ENCODE measurements at regions not wholly inside any gene's neighbourhood (a gene's known extent, or its start where the extent isn't known, plus 50 kb on each side); places are given as distances from the start of the nearest gene placed in this dataset.

DNA sequence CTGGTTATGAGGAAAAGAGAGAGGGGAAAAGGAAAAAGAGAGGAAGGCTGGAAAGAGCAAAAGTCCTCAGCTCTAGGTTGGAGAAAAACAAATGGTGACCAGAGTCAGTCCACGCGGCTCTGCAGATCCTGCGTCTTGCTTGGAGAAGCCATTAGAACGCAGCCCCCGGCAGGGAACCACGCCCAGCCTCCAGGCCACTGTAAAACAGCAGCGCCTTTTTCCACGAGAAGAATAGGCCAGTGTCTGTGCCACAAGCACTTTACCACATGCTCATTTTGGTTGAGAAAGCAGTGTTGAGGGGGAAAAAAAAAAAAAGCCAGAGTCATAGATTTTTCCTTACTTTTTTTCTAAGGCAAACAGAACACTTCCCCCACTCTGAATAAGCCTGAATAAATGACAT lies 846.9 kb upstream of the ADAMTS5 start:
- Mint-ChIP-seq H3K4me1 (no peaks in the 10 kb centered on the region), H3K27ac (no peak overlapping the region), H3K36me3 (no peaks in the 10 kb centered on the region), H3K4me3 (no peak overlapping the region), H3K9me3 (peaks cover 0 to 2% (median 0%) of the 10 kb centered on the region in 7 donors), H3K27me3 (ENCODE audit: low read depth in 3 of 3) (peaks cover 0 to 2% (median 0%) of the 10 kb centered on the region in 3 donors)
- no peak overlapping the region for H3K4me3 ChIP-seq (replicated peaks in 1 of 3; ENCODE audit: low read depth in 2 of 3, low read length in 3 of 3)
- no peaks in the 10 kb centered on the region for H3K27me3 ChIP-seq (ENCODE audit: control insufficient read depth in 2 of 2, insufficient read depth in 2 of 2, low read length in 2 of 2)
- H4K20me1 ChIP-seq (ENCODE audit: insufficient read depth, low read length): no peaks in the 10 kb centered on the region
- H2AFZ ChIP-seq (ENCODE audit: insufficient read depth, low read depth, low read length, poor library complexity, severe bottlenecking): no peak overlapping the region
- no peaks in the 10 kb centered on the region for H3K79me2 ChIP-seq (ENCODE audit: insufficient read depth, low read length)
- DNase-seq: no peak
- TF ChIP-seq, protein P1, sequence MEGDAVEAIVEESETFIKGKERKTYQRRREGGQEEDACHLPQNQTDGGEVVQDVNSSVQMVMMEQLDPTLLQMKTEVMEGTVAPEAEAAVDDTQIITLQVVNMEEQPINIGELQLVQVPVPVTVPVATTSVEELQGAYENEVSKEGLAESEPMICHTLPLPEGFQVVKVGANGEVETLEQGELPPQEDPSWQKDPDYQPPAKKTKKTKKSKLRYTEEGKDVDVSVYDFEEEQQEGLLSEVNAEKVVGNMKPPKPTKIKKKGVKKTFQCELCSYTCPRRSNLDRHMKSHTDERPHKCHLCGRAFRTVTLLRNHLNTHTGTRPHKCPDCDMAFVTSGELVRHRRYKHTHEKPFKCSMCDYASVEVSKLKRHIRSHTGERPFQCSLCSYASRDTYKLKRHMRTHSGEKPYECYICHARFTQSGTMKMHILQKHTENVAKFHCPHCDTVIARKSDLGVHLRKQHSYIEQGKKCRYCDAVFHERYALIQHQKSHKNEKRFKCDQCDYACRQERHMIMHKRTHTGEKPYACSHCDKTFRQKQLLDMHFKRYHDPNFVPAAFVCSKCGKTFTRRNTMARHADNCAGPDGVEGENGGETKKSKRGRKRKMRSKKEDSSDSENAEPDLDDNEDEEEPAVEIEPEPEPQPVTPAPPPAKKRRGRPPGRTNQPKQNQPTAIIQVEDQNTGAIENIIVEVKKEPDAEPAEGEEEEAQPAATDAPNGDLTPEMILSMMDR (IDR thresholded peaks at IDR 0.05): no peak
- H3K9ac ChIP-seq (ENCODE audit: insufficient read depth, low read length, poor library complexity, severe bottlenecking): no peak overlapping the region
- no peak overlapping the region for H3K27ac ChIP-seq (ENCODE audit: low read depth in 1 of 2, low read length in 2 of 2)
- no peaks in the 10 kb centered on the region for H3K9me3 ChIP-seq (replicated peaks in 1 of 2; ENCODE audit: control insufficient read depth in 1 of 2, insufficient read depth in 1 of 2, low read length in 2 of 2)
- H3K36me3 ChIP-seq (replicated peaks in 1 of 2; ENCODE audit: control insufficient read depth in 1 of 2, insufficient read depth in 2 of 2, low read length in 2 of 2): no peaks in the 10 kb centered on the region
- H3K4me1 ChIP-seq (ENCODE audit: control insufficient read depth in 1 of 2, insufficient read depth in 2 of 2, low read length in 2 of 2): no peaks in the 10 kb centered on the region
- intact Hi-C loops (cut with micrococcal nuclease): no loop called here
- no peak overlapping the region for H3K4me2 ChIP-seq (replicated peaks; ENCODE audit: extremely low read depth, low read length, poor library complexity, severe bottlenecking)
- WGBS (ENCODE audit: insufficient coverage): 96% methylated on average over 7 of the region's 8 CpGs

DNA sequence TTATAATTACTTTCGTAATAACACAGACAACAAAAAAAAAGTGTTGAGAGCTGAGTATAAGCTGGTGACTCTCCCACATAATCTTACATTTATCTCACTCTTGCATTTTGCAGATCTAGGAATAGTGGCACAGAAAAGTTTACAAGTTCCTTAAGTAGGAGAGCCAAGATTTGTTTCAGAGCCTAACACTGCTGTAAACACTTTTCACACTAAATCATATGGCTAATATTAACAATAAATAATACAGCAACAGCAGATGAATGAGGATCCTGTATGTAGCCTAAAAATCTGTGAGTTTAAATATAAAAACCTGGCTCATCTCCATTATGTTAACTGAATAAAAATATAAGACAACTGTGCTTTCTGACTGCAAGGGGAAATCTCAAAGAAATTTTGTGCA lies 846.5 kb upstream of the ADAMTS5 start:
- Histone ChIP-seq H3K4me2 (replicated peaks; ENCODE audit: extremely low read depth, low read length, poor library complexity, severe bottlenecking) (no peak overlapping the region), H3K36me3 (replicated peaks in 1 of 2; ENCODE audit: control insufficient read depth in 1 of 2, insufficient read depth in 2 of 2, low read length in 2 of 2) (no peaks in the 10 kb centered on the region), H2AFZ (ENCODE audit: insufficient read depth, low read depth, low read length, poor library complexity, severe bottlenecking) (no peak overlapping the region), H3K4me1 (ENCODE audit: control insufficient read depth in 1 of 2, insufficient read depth in 2 of 2, low read length in 2 of 2) (no peaks in the 10 kb centered on the region), H3K9me3 (replicated peaks in 1 of 2; ENCODE audit: control insufficient read depth in 1 of 2, insufficient read depth in 1 of 2, low read length in 2 of 2) (no peaks in the 10 kb centered on the region), H4K20me1 (ENCODE audit: insufficient read depth, low read length) (no peaks in the 10 kb centered on the region), H3K27me3 (ENCODE audit: control insufficient read depth in 2 of 2, insufficient read depth in 2 of 2, low read length in 2 of 2) (no peaks in the 10 kb centered on the region), H3K4me3 (replicated peaks in 1 of 3; ENCODE audit: low read depth in 2 of 3, low read length in 3 of 3) (no peak overlapping the region), H3K9ac (ENCODE audit: insufficient read depth, low read length, poor library complexity, severe bottlenecking) (no peak overlapping the region), H3K27ac (ENCODE audit: low read depth in 1 of 2, low read length in 2 of 2) (no peak overlapping the region), H3K79me2 (ENCODE audit: insufficient read depth, low read length) (no peaks in the 10 kb centered on the region)
- intact Hi-C loops (cut with micrococcal nuclease): no loop called here
- no peak for DNase-seq
- WGBS (ENCODE audit: insufficient coverage): no CpG with 5 or more reads among the region's 1 CpG
- TF ChIP-seq, protein P1 (IDR thresholded peaks at IDR 0.05): no peak
- Mint-ChIP-seq H3K36me3 (no peaks in the 10 kb centered on the region), H3K27me3 (ENCODE audit: low read depth in 3 of 3) (peaks cover 0 to 2% (median 0%) of the 10 kb centered on the region in 3 donors), H3K4me1 (no peaks in the 10 kb centered on the region), H3K4me3 (no peak overlapping the region), H3K27ac (no peak overlapping the region), H3K9me3 (peaks cover 0 to 2% (median 0%) of the 10 kb centered on the region in 7 donors)
